Trophoblast cell (in vitro differentiated cells and primary cell): ENCODE measurements at regions not wholly inside any gene's neighbourhood (a gene's known extent, or its start where the extent isn't known, plus 50 kb on each side); places are given as distances from the start of the nearest gene placed in this dataset.

ENCODE experiments used
- DNase-seq, 2 donors: peaks; one replicate each; pipeline ENCODE4 v3.0.0-alpha.2; 2016
- H2AFZ ChIP-seq: 2 replicates; pipeline ENCODE4 v1.6.1; 2013; ENCODE audit warnings: low read length, moderate library complexity, mild to moderate bottlenecking; ENCODE audit not compliant: insufficient read depth, poor library complexity
- H2AK5ac ChIP-seq: 2 replicates; pipeline ENCODE4 v1.6.1; 2013; ENCODE audit warnings: mild to moderate bottlenecking, low read length
- H2BK120ac ChIP-seq: 2 replicates; pipeline ENCODE4 v1.6.1; 2013; ENCODE audit warnings: low read length, mild to moderate bottlenecking, moderate library complexity; ENCODE audit not compliant: insufficient read depth, poor library complexity
- H2BK12ac ChIP-seq: 2 replicates; pipeline ENCODE4 v1.6.1; 2013; ENCODE audit warnings: mild to moderate bottlenecking, low read length, moderate library complexity
- H2BK5ac ChIP-seq: 2 replicates; pipeline ENCODE4 v1.6.1; 2013; ENCODE audit warnings: low read length, low read depth, moderate library complexity, mild to moderate bottlenecking; ENCODE audit not compliant: poor library complexity
- H3K14ac ChIP-seq: 2 replicates; pipeline ENCODE4 v1.6.1; 2013; ENCODE audit warnings: mild to moderate bottlenecking, low read length
- H3K18ac ChIP-seq: 2 replicates; pipeline ENCODE4 v1.6.1; 2013; ENCODE audit warnings: mild to moderate bottlenecking, low read length
- H3K23ac ChIP-seq: 2 replicates; pipeline ENCODE4 v1.6.1; 2013; ENCODE audit warnings: low read length
- H3K27ac ChIP-seq: 2 replicates; pipeline ENCODE4 v1.5.1; 2013; ENCODE audit warnings: low read depth, mild to moderate bottlenecking, inconsistent platforms, low read length, moderate library complexity
- H3K27me3 ChIP-seq: 2 replicates; pipeline ENCODE4 v1.6.1; 2013; ENCODE audit warnings: inconsistent platforms, mild to moderate bottlenecking, low read length, moderate library complexity; ENCODE audit not compliant: insufficient read depth
- H3K36me3 ChIP-seq, 2 experiments: 1 replicate in 1 of 2; 2 replicates in 1 of 2; pipeline ENCODE4 v1.6.1; 2013; ENCODE audit warnings: low read length in 2 of 2, mild to moderate bottlenecking in 2 of 2, moderate library complexity in 1 of 2; ENCODE audit not compliant: insufficient read depth in 2 of 2, control insufficient read depth in 1 of 2
- H3K4ac ChIP-seq: 2 replicates; pipeline ENCODE4 v1.6.1; 2013; ENCODE audit warnings: low read depth, mild to moderate bottlenecking, low read length, moderate library complexity
- H3K4me1 ChIP-seq, 2 experiments: 1 replicate in 1 of 2; 2 replicates in 1 of 2; pipeline ENCODE4 v1.6.1; 2013; ENCODE audit warnings: low read length in 2 of 2, mild to moderate bottlenecking in 2 of 2, moderate library complexity in 1 of 2; ENCODE audit not compliant: insufficient read depth in 2 of 2, control insufficient read depth in 1 of 2
- H3K4me2 ChIP-seq: 2 replicates; pipeline ENCODE4 v1.6.1; 2013; ENCODE audit warnings: inconsistent platforms, mild to moderate bottlenecking, low read length, moderate library complexity
- H3K4me3 ChIP-seq: 2 replicates; pipeline ENCODE4 v1.5.1; 2013; ENCODE audit warnings: mild to moderate bottlenecking, low read depth, low read length, inconsistent platforms
- H3K79me1 ChIP-seq: one replicate; pipeline ENCODE4 v1.6.1; 2013; ENCODE audit warnings: low read length
- H3K79me2 ChIP-seq: 2 replicates; pipeline ENCODE4 v1.6.1; 2013; ENCODE audit warnings: low read length, mild to moderate bottlenecking; ENCODE audit not compliant: control insufficient read depth, insufficient read depth, poor library complexity
- H3K9ac ChIP-seq: 2 replicates; pipeline ENCODE4 v1.6.1; 2013; ENCODE audit warnings: mild to moderate bottlenecking, low read length
- H3K9me3 ChIP-seq: 2 replicates; pipeline ENCODE4 v1.6.1; 2013; ENCODE audit warnings: low read depth, mild to moderate bottlenecking, control low read depth, inconsistent platforms, low read length; ENCODE audit not compliant: insufficient read depth
- H4K12ac ChIP-seq: 2 replicates; pipeline ENCODE4 v1.6.1; 2013; ENCODE audit warnings: low read depth, mild to moderate bottlenecking, low read length, moderate library complexity
- H4K8ac ChIP-seq: 2 replicates; pipeline ENCODE4 v1.6.1; 2013; ENCODE audit warnings: low read depth, mild to moderate bottlenecking, low read length, moderate library complexity
- H4K91ac ChIP-seq: one replicate; pipeline ENCODE4 v1.6.1; 2013; ENCODE audit warnings: low read depth, mild to moderate bottlenecking, low read length, moderate library complexity
- WGBS: extraction: QIAGEN DNeasy Blood & Tissue Kit; methylation state at CpG from one replicate; pipeline ENCODE4 v1.1.7; 2013; ENCODE audit warnings: missing lambda C conversion rate; ENCODE audit not compliant: insufficient read length, insufficient coverage; ENCODE audit errors: extremely low coverage; 5-methylcytosine and 5-hydroxymethylcytosine counted together

DNA sequence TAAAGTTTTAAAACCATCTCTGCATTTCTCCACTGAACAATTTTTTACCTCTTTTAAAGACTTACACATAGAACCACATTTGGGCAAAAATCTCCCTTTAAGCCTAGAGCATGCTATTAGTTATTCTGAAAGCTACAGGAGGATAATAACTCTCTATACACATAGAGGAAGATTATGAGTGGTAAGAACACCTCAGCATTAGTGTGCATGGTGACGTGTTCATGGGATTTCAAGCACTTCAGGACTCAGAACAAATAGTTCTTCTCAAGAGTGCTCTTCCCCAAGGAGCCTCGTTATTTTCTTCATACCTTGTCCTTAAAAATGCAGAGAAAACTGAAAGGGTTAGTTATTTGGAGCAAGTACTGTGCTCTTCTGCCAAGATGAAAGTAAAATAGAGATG is 256.9 kb upstream of the TUSC1 start:
- H2AFZ ChIP-seq = no peak overlapping the region
- H4K91ac ChIP-seq = no peak overlapping the region
- no peaks in the 10 kb centered on the region for H3K36me3 ChIP-seq
- H2BK120ac ChIP-seq = no peak overlapping the region
- no peak overlapping the region for H3K4me3 ChIP-seq
- DNase-seq = no peak
- no peak overlapping the region for H2AK5ac ChIP-seq
- no peak overlapping the region for H3K23ac ChIP-seq
- no peak overlapping the region for H3K4ac ChIP-seq
- H3K9ac ChIP-seq = no peak overlapping the region
- H4K8ac ChIP-seq = no peak overlapping the region
- H3K14ac ChIP-seq = no peak overlapping the region
- H3K9me3 ChIP-seq = no peaks in the 10 kb centered on the region
- H3K27me3 ChIP-seq = no peaks in the 10 kb centered on the region
- H3K79me2 ChIP-seq = no peaks in the 10 kb centered on the region
- no peaks in the 10 kb centered on the region for H3K79me1 ChIP-seq
- no peak overlapping the region for H2BK12ac ChIP-seq
- no peak overlapping the region for H4K12ac ChIP-seq
- no peak overlapping the region for H3K18ac ChIP-seq
- no CpG with 5 or more reads among the region's 2 CpGs for WGBS
- no peak overlapping the region for H3K4me2 ChIP-seq
- H2BK5ac ChIP-seq = no peak overlapping the region
- no peak overlapping the region for H3K27ac ChIP-seq
- H3K4me1 ChIP-seq = no peaks in the 10 kb centered on the region

DNA sequence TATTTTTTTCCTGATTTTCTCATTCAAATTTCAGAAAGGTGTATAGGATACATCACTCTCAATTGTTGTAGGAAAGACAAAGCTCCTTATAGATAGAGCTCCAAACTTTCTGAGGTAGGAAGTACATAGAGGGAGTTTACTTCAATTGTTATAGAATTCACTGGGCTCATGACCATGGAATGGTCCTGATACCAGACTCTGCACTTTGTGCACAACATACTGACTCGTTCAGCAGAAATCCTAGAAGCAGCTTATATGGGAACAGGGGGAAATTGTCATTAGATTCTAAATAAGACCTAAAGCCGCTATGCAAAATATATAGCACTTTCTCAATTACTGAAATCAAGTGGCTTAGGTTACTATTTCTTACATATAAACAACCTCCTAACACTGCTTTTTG is 240.5 kb upstream of the TUSC1 start:
- Histone ChIP-seq H3K79me1 (no peaks in the 10 kb centered on the region), H4K8ac (no peak overlapping the region), H2BK120ac (no peak overlapping the region), H2BK12ac (no peak overlapping the region), H3K4me3 (no peak overlapping the region), H3K79me2 (no peaks in the 10 kb centered on the region), H3K36me3 (no peaks in the 10 kb centered on the region), H2AK5ac (no peak overlapping the region), H3K27ac (no peak overlapping the region), H3K9me3 (no peaks in the 10 kb centered on the region), H4K12ac (no peak overlapping the region), H4K91ac (no peak overlapping the region), H3K14ac (no peak overlapping the region), H3K18ac (no peak overlapping the region), H3K27me3 (no peaks in the 10 kb centered on the region), H2BK5ac (no peak overlapping the region), H3K4me2 (no peak overlapping the region), H3K4me1 (no peaks in the 10 kb centered on the region), H3K23ac (no peak overlapping the region), H3K9ac (no peak overlapping the region), H2AFZ (no peak overlapping the region), H3K4ac (no peak overlapping the region)
- no CpG with 5 or more reads among the region's 2 CpGs for WGBS
- DNase-seq = no peak

- no peak overlapping the region for H2AFZ ChIP-seq
- no peak overlapping the region for H2AK5ac ChIP-seq
- H3K4ac ChIP-seq = no peak overlapping the region
- peak; percentile 23 to 90 for DNase-seq
- H3K4me2 ChIP-seq = no peak overlapping the region
- no peak overlapping the region for H3K14ac ChIP-seq
- no peak overlapping the region for H2BK120ac ChIP-seq
- no peak overlapping the region for H2BK12ac ChIP-seq
- no peak overlapping the region for H3K27ac ChIP-seq
- H4K91ac ChIP-seq = no peak overlapping the region
- H2BK5ac ChIP-seq = no peak overlapping the region
- no peak overlapping the region for H3K23ac ChIP-seq
- H3K9me3 ChIP-seq = no peaks in the 10 kb centered on the region
- no peak overlapping the region for H3K18ac ChIP-seq
- H3K4me1 ChIP-seq = no peaks in the 10 kb centered on the region
- no peaks in the 10 kb centered on the region for H3K79me2 ChIP-seq
- no peak overlapping the region for H3K4me3 ChIP-seq
- H4K12ac ChIP-seq = no peak overlapping the region
- H3K36me3 ChIP-seq = no peaks in the 10 kb centered on the region
- no peaks in the 10 kb centered on the region for H3K27me3 ChIP-seq
- H4K8ac ChIP-seq = no peak overlapping the region
- no peak overlapping the region for H3K9ac ChIP-seq
- no peaks in the 10 kb centered on the region for H3K79me1 ChIP-seq
These were observed 239.6 kb upstream of the TUSC1 start for GRCh38 chr9:25917731-25918362.

- Histone ChIP-seq H3K79me1 (no peaks in the 10 kb centered on the region), H3K4ac (no peak overlapping the region), H3K27me3 (no peaks in the 10 kb centered on the region), H2BK12ac (no peak overlapping the region), H3K18ac (no peak overlapping the region), H2AFZ (no peak overlapping the region), H4K91ac (no peak overlapping the region), H4K12ac (no peak overlapping the region), H3K27ac (no peak overlapping the region), H3K4me3 (no peak overlapping the region), H3K9me3 (no peaks in the 10 kb centered on the region), H3K9ac (no peak overlapping the region), H3K79me2 (no peaks in the 10 kb centered on the region), H3K4me1 (no peaks in the 10 kb centered on the region), H3K4me2 (no peak overlapping the region), H4K8ac (no peak overlapping the region), H2BK5ac (no peak overlapping the region), H3K36me3 (no peaks in the 10 kb centered on the region), H3K23ac (no peak overlapping the region), H2AK5ac (no peak overlapping the region), H3K14ac (no peak overlapping the region), H2BK120ac (no peak overlapping the region)
- peak; percentile 74 to 95 for DNase-seq
- WGBS = no CpG with 5 or more reads among the region's 4 CpGs
These were observed 235.6 kb upstream of the TUSC1 start for GRCh38 chr9:25913806-25914205.
